ENCODE measurements at regions not wholly inside any gene's neighbourhood (a gene's known extent, or its start where the extent isn't known, plus 50 kb on each side); places are given as distances from the start of the nearest gene placed in this dataset.

GRCh38 chr2:2501454-2502200 lies 170.6 kb upstream of the MYT1L start:
- Histone ChIP-seq H2BK15ac (ENCODE audit: low read depth, low read length) (no peak overlapping the region), H3K14ac (replicated peaks; ENCODE audit: low read depth, low read length) (no peak overlapping the region), H2AK9ac (replicated peaks; ENCODE audit: low read depth, low read length, poor library complexity) (no peak overlapping the region), H3K9ac (ENCODE audit: low read depth, low read length) (no peak overlapping the region), H3K4ac (ENCODE audit: low read depth, low read length) (no peak overlapping the region), H2BK20ac (ENCODE audit: low read depth, low read length) (no peak overlapping the region), H3K9me1 (ENCODE audit: insufficient read depth, low read length) (no peaks in the 10 kb centered on the region), H3K18ac (ENCODE audit: low read depth, low read length) (no peak overlapping the region), H4K20me1 (ENCODE audit: insufficient read depth, low read length) (no peaks in the 10 kb centered on the region), H3K4me2 (ENCODE audit: low read depth, low read length) (no peak overlapping the region), H3K23ac (ENCODE audit: low read depth, low read length) (no peak overlapping the region), H3K79me1 (ENCODE audit: low read depth in 1 of 2, low read length in 2 of 2) (no peaks in the 10 kb centered on the region), H4K8ac (ENCODE audit: low read depth in 2 of 2, low read length in 2 of 2) (no peak overlapping the region), H3K36me3 (ENCODE audit: control insufficient read depth, insufficient read depth, low read length) (no peaks in the 10 kb centered on the region), H4K91ac (ENCODE audit: insufficient read depth, low read depth, low read length) (no peak overlapping the region), H2BK5ac (ENCODE audit: low read depth, low read length, poor library complexity, severe bottlenecking) (no peak overlapping the region), H3K27me3 (ENCODE audit: control insufficient read depth, insufficient read depth, low read length) (no peaks in the 10 kb centered on the region), H3K4me1 (ENCODE audit: control insufficient read depth, insufficient read depth, low read length) (no peaks in the 10 kb centered on the region), H3K27ac (ENCODE audit: insufficient read depth, low read length) (no peak overlapping the region), H3K56ac (ENCODE audit: extremely low read depth, insufficient read depth, low read length) (no peak overlapping the region; the same call in 1 of the 2 replicates), H4K5ac (ENCODE audit: low read depth, low read length) (no peak overlapping the region), H3K9me3 (ENCODE audit: control insufficient read depth, insufficient read depth, low read length) (peaks cover 29% of the 10 kb centered on the region), H2BK120ac (ENCODE audit: low read depth, low read length) (no peak overlapping the region), H2AFZ (replicated peaks; ENCODE audit: low read length, poor library complexity) (no peak overlapping the region), H2AK5ac (ENCODE audit: low read depth, low read length) (no peak overlapping the region), H3K4me3 (ENCODE audit: insufficient read depth, low read depth, low read length) (no peak overlapping the region)
- 79% methylated on average over 6 of the region's 9 CpGs; no CpG with 5 or more reads in 1 of the 2 experiments for WGBS, 2 experiments (ENCODE audit: extremely low coverage in 2 of 2, insufficient read length in 1 of 2)
- POLR2A ChIA-PET (ENCODE audit: unreplicated experiment): no interaction called here
- CTCF ChIA-PET: no interaction called here
- intact Hi-C loops (cut with micrococcal nuclease) (no loop called here), in situ Hi-C loops (cut with MboI; ENCODE audit: low sequenced_read_pairs) (no loop called here), dilution Hi-C loops (cut with HindIII; ENCODE audit: low sequenced_read_pairs, unreplicated experiment) (no loop called here)
- TF ChIP-seq CEBPB (IDR thresholded peaks at IDR 0.05; ENCODE audit: low read depth, low read length) (no peak), CTCF (conservative IDR thresholded peaks at IDR 0.05; ENCODE audit: low read depth, low read length) (no peak), USF2 (IDR thresholded peaks at IDR 0.05; ENCODE audit: low read depth, low read length) (no peak), ELK1 (IDR thresholded peaks at IDR 0.05; ENCODE audit: borderline replicate concordance, low read depth, low read length) (no peak), MAFK (IDR thresholded peaks at IDR 0.05; ENCODE audit: low read depth, low read length) (no peak), CHD1 (IDR thresholded peaks at IDR 0.05; ENCODE audit: low read depth, low read length) (no peak), SMC3 (IDR thresholded peaks at IDR 0.05; ENCODE audit: low read depth, low read length) (no peak), MXI1 (IDR thresholded peaks at IDR 0.05; ENCODE audit: borderline replicate concordance, low read depth, low read length) (no peak), RFX5 (IDR thresholded peaks at IDR 0.05; ENCODE audit: low read depth, low read length) (no peak), NFE2L2 (IDR thresholded peaks at IDR 0.05; ENCODE audit: low read depth, low read length) (no peak), FOS (IDR thresholded peaks at IDR 0.05; ENCODE audit: low read depth, low read length) (no peak), BHLHE40 (IDR thresholded peaks at IDR 0.05; ENCODE audit: low read depth, low read length) (no peak), RAD21 (IDR thresholded peaks at IDR 0.05; ENCODE audit: low read length) (no peak), MAZ (IDR thresholded peaks at IDR 0.05; ENCODE audit: borderline replicate concordance, low read depth, low read length) (no peak), POLR2A (IDR thresholded peaks at IDR 0.05; ENCODE audit: low read depth, low read length) (no peak), RCOR1 (IDR thresholded peaks at IDR 0.05; ENCODE audit: insufficient replicate concordance, low read length) (no peak)
- no TSS peak for BruUV-seq (replicated peaks)
- no peak for ATAC-seq (ENCODE audit: low read depth)
- no peak for DNase-seq
